Mesothelial cell of epicardium (in vitro differentiated cells): ENCODE measurements at regions not wholly inside any gene's neighbourhood (a gene's known extent, or its start where the extent isn't known, plus 50 kb on each side); places are given as distances from the start of the nearest gene placed in this dataset.

Source experiments
- DNase-seq, 2 experiments: peaks; one replicate each; pipeline ENCODE4 v3.0.0; 2021; ENCODE audit warnings: low spot score in 2 of 2; ENCODE audit not compliant: unreplicated experiment in 2 of 2
- H3K27ac Mint-ChIP-seq: 2 replicates; pipeline ENCODE4 v1.8.0; 2021; ENCODE audit warnings: mixed read lengths
- H3K27me3 Mint-ChIP-seq: 2 replicates; pipeline ENCODE4 v1.8.0; 2021; ENCODE audit warnings: low read depth, mixed read lengths
- H3K36me3 Mint-ChIP-seq: 2 replicates; pipeline ENCODE4 v1.8.0; 2021; ENCODE audit warnings: mixed read lengths
- H3K4me1 Mint-ChIP-seq: 2 replicates; pipeline ENCODE4 v1.8.0; 2021; ENCODE audit warnings: mixed read lengths
- H3K4me3 Mint-ChIP-seq: 2 replicates; pipeline ENCODE4 v1.8.0; 2021; ENCODE audit warnings: mild to moderate bottlenecking, moderate library complexity, mixed read lengths
- H3K9me3 Mint-ChIP-seq: 2 replicates; pipeline ENCODE4 v1.8.0; 2021; ENCODE audit warnings: mixed read lengths
- CTCF ChIP-seq: fragments of 200-600 bp; sonication (generic); IDR thresholded peaks from one replicate; pipeline ENCODE4 v1.5.0; 2021; ENCODE audit warnings: antibody characterized with exemption; ENCODE audit not compliant: unreplicated experiment

GRCh38 chr1:59103457-59103856 is 193.4 kb upstream of the FGGY start:
- Mint-ChIP-seq H3K4me3 (no peak overlapping the region), H3K36me3 (no peaks in the 10 kb centered on the region), H3K9me3 (peaks cover 12% of the 10 kb centered on the region), H3K4me1 (peaks cover 6% of the 10 kb centered on the region), H3K27ac (no peak overlapping the region), H3K27me3 (no peaks in the 10 kb centered on the region)
- no peak for DNase-seq
- no peak for TF ChIP-seq CTCF

- Mint-ChIP-seq H3K4me3 (no peak overlapping the region), H3K27ac (no peak overlapping the region), H3K27me3 (no peaks in the 10 kb centered on the region), H3K4me1 (peaks cover 6% of the 10 kb centered on the region), H3K9me3 (peaks cover 12% of the 10 kb centered on the region), H3K36me3 (no peaks in the 10 kb centered on the region)
- no peak for DNase-seq
- no peak for TF ChIP-seq CTCF
Observed at GRCh38 chr1:59104191-59104760, 192.6 kb upstream of the FGGY start.

- Mint-ChIP-seq H3K4me3 (no peak overlapping the region), H3K36me3 (no peaks in the 10 kb centered on the region), H3K27me3 (no peaks in the 10 kb centered on the region), H3K27ac (peak overlapping the region; percentile 50), H3K9me3 (peaks cover 12% of the 10 kb centered on the region), H3K4me1 (peaks cover 6% of the 10 kb centered on the region)
- no peak for DNase-seq
- no peak for TF ChIP-seq CTCF
Observed at GRCh38 chr1:59105548-59106507, 191.1 kb upstream of the FGGY start.

GRCh38 chr1:59107516-59107915 is 189.4 kb upstream of the FGGY start:
- TF ChIP-seq CTCF: no peak
- H3K4me3 Mint-ChIP-seq: no peak overlapping the region
- H3K4me1 Mint-ChIP-seq: peaks cover 10% of the 10 kb centered on the region
- H3K27me3 Mint-ChIP-seq: no peaks in the 10 kb centered on the region
- H3K27ac Mint-ChIP-seq: no peak overlapping the region
- H3K9me3 Mint-ChIP-seq: no peaks in the 10 kb centered on the region
- DNase-seq: no peak
- H3K36me3 Mint-ChIP-seq: no peaks in the 10 kb centered on the region

DNA sequence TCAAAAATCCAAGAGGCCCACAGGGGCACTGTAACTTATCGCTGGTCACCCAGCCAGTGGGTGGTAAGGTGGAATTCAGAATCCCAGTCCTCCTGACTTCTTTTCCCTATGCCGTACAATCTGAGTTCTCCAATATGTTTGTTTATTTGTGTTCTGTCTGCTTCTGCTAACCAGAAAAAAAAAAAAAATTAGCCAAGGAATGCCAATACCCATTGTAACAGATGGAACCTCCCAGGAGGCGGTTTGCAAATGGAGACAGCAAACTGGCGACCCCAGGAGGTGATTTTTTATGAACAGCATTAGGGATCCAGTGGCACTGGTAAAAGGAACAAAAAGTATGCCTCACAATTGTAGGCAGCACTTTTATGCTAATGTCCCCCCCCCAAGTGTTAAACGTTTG is 189.0 kb upstream of the FGGY start:
- DNase-seq: no peak
- H3K4me1 Mint-ChIP-seq: peaks cover 14% of the 10 kb centered on the region
- no peaks in the 10 kb centered on the region for H3K9me3 Mint-ChIP-seq
- TF ChIP-seq CTCF: no peak
- H3K4me3 Mint-ChIP-seq: no peak overlapping the region
- H3K36me3 Mint-ChIP-seq: no peaks in the 10 kb centered on the region
- H3K27me3 Mint-ChIP-seq: no peaks in the 10 kb centered on the region
- no peak overlapping the region for H3K27ac Mint-ChIP-seq
